ENCODE measurements at regions not wholly inside any gene's neighbourhood (a gene's known extent, or its start where the extent isn't known, plus 50 kb on each side); places are given as distances from the start of the nearest gene placed in this dataset.

DNA sequence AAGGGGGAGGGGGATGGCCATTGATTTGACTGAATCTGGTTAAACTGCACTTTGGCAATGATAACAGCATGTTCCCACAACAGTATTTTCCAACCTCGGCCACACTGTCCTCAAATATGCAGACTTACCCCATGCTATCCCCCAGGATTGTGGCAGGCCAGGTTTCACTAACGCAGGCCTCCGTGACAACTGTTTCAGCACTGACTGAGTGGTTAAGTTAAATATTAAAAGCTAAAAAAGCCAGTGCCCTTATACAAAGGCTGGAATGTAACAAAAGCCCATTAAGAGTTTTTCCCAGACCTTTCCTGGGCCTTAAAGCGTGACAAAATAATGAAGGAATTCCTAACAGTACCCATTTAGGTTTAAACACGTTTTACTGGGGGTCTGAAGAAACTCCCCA, 202.9 kb downstream of the USP25 start:
- Mint-ChIP-seq H3K4me1 (ENCODE audit: unreplicated experiment) (peaks cover 11% of the 10 kb centered on the region), H3K4me3 (no peak overlapping the region), H3K9me3 (peaks cover 4% of the 10 kb centered on the region), H3K27ac (no peak overlapping the region), H3K36me3 (no peaks in the 10 kb centered on the region), H3K27me3 (no peaks in the 10 kb centered on the region)
- no peak for DNase-seq (ENCODE audit: extremely low spot score, unreplicated experiment)
- TF ChIP-seq CTCF (conservative IDR thresholded peaks at IDR 0.05), result no peak

- H3K36me3 Mint-ChIP-seq, result no peaks in the 10 kb centered on the region
- TF ChIP-seq CTCF (conservative IDR thresholded peaks at IDR 0.05), result no peak
- H3K9me3 Mint-ChIP-seq, result peaks cover 4% of the 10 kb centered on the region
- DNase-seq (ENCODE audit: extremely low spot score, unreplicated experiment), result no peak
- H3K27me3 Mint-ChIP-seq, result no peaks in the 10 kb centered on the region
- H3K4me3 Mint-ChIP-seq, result no peak overlapping the region
- peaks cover 8% of the 10 kb centered on the region for H3K4me1 Mint-ChIP-seq (ENCODE audit: unreplicated experiment)
- H3K27ac Mint-ChIP-seq, result no peak overlapping the region
Observed at GRCh38 chr21:15935530-15935929, 205.7 kb downstream of the USP25 start.

DNA sequence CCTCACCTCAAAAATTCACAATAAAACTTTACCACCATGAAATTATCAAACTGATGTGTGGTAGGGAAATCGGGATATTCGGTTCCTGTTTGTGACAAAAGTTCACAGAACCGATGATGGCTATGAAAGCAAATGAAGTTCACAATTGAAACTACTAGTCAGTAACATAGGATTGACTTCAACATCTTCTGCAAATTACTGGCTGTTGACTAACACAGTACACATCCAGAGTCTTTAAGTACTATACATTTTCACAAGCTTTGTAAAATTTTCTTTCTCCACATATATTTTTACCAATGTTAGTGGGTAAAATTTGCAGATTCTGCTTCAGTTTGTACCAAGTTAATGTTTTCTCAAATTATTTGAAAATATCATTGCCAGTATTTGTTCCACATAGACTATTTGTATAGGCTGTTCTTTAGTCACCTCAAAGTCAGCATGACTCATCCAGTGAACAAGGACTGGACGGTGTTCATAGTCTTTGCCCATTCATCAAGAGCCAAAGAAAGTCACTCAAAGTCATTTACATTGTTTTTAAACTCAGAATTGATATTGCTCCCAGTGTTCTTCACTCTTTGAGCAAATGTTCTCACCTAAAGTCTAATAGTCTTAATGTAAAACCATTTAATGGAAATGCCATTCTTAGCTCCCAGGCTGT, 213.4 kb downstream of the USP25 start:
- Mint-ChIP-seq H3K4me3 (no peak overlapping the region), H3K27me3 (no peaks in the 10 kb centered on the region), H3K36me3 (no peaks in the 10 kb centered on the region), H3K27ac (no peak overlapping the region), H3K4me1 (ENCODE audit: unreplicated experiment) (peaks cover 5% of the 10 kb centered on the region), H3K9me3 (no peaks in the 10 kb centered on the region)
- no peak for TF ChIP-seq CTCF (conservative IDR thresholded peaks at IDR 0.05)
- DNase-seq (ENCODE audit: extremely low spot score, unreplicated experiment), result no peak

DNA sequence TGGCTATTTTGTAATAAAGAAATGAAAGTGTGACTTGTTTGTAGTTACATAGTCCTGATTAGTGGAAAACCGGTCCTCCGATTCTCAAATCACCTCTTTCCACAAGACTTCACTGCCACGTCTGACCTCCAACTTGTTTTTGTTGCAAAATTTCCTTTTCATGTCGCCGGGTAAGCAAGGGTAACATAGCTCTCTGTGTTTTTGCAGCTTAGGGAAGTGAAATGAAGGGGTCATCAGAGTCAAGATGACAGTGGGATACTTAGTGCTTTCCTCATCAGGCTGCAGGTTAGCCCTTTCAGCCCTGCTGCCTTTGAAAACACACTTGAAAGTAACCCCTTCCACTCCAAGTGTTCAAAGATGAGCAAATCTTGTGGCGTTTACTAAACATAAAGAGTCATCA, 217.9 kb downstream of the USP25 start:
- no peak for DNase-seq (ENCODE audit: extremely low spot score, unreplicated experiment)
- TF ChIP-seq CTCF (conservative IDR thresholded peaks at IDR 0.05), result no peak
- Mint-ChIP-seq H3K4me3 (peak overlapping the region; percentile 15), H3K27ac (peak overlapping the region; percentile 14), H3K9me3 (peaks cover 6% of the 10 kb centered on the region), H3K36me3 (no peaks in the 10 kb centered on the region), H3K4me1 (ENCODE audit: unreplicated experiment) (peaks cover 5% of the 10 kb centered on the region), H3K27me3 (no peaks in the 10 kb centered on the region)

DNA sequence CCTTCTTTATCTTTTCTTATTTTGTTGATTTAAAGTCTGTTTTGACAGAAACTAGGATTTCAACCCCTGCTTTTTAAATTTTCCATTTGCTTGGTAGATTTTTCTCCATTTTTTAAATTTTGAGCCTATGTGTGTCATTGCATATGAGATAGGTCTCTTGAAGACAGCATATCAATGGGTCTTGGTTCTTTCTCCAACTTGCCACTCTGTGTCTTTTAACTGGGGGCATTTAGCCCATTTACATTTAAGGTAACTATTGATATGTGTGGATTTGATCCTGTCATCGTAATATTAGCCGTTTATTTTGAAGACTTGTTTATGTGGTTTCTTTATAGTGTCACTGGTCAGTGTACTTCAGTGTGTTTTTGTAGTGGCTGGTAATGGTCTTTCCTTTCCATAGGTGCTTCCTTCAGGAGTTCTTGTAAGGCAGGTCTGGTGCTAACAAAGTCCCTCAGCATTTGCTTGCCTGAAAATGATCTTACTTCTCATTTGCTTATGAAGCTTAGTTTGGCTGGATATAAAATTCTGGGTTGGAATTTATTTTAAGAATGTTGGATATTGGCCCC, 223.9 kb downstream of the USP25 start:
- Mint-ChIP-seq H3K4me3 (no peak overlapping the region), H3K9me3 (peaks cover 16% of the 10 kb centered on the region), H3K4me1 (ENCODE audit: unreplicated experiment) (no peaks in the 10 kb centered on the region), H3K27me3 (no peaks in the 10 kb centered on the region), H3K27ac (no peak overlapping the region), H3K36me3 (no peaks in the 10 kb centered on the region)
- TF ChIP-seq CTCF (conservative IDR thresholded peaks at IDR 0.05), result no peak
- DNase-seq (ENCODE audit: extremely low spot score, unreplicated experiment), result no peak

All from type B pancreatic cell (in vitro differentiated cells).